Liver (tissue), 3 donors: ENCODE measurements at regions not wholly inside any gene's neighbourhood (a gene's known extent, or its start where the extent isn't known, plus 50 kb on each side); places are given as distances from the start of the nearest gene placed in this dataset.

Experiments used
- CTCF ChIP-seq: fragments of 150-350 bp; IDR thresholded peaks from 2 replicates; pipeline ENCODE4 v1.5.1; 2017; ENCODE audit warnings: improper control_type of control experiment, low read depth, low read length; ENCODE audit not compliant: missing input control
- EGR1 ChIP-seq, 2 donors: IDR thresholded peaks; 2 replicates each; pipeline ENCODE4 v1.6.1; 2016 to 2018; ENCODE audit warnings: antibody characterized with exemption in 2 of 2, low read depth in 2 of 2
- GABPA ChIP-seq, 2 donors: IDR thresholded peaks in 1 of 2; conservative IDR thresholded peaks in 1 of 2; 2 replicates each; pipeline ENCODE4 v1.6.1; 2016; ENCODE audit warnings: antibody characterized with exemption in 2 of 2, mild to moderate bottlenecking in 1 of 2, moderate library complexity in 1 of 2
- HNF4G ChIP-seq: IDR thresholded peaks from 2 replicates; pipeline ENCODE4 v1.6.1; 2016; ENCODE audit warnings: antibody characterized with exemption
- REST ChIP-seq: IDR thresholded peaks from 2 replicates; pipeline ENCODE4 v1.6.1; 2016; ENCODE audit warnings: antibody characterized with exemption, mild to moderate bottlenecking
- SP1 ChIP-seq: IDR thresholded peaks from 2 replicates; pipeline ENCODE4 v1.6.1; 2018; ENCODE audit warnings: antibody characterized with exemption, mild to moderate bottlenecking
- TAF1 ChIP-seq: conservative IDR thresholded peaks from 2 replicates; pipeline ENCODE4 v1.6.1; 2016; ENCODE audit warnings: antibody characterized with exemption, mild to moderate bottlenecking
- YY1 ChIP-seq: IDR thresholded peaks from 2 replicates; pipeline ENCODE4 v1.6.1; 2016; ENCODE audit warnings: antibody characterized with exemption, mild to moderate bottlenecking
- donor health status: healthy.
- donor health status: healthy.

- no peak for TF ChIP-seq SP1
- no peak for TF ChIP-seq CTCF
- no peak for TF ChIP-seq EGR1 (IDR thresholded peaks at IDR 0.05; ENCODE audit: low read depth in 2 of 2)
- TF ChIP-seq REST = no peak
- TF ChIP-seq TAF1 = no peak
- no peak for TF ChIP-seq YY1
- TF ChIP-seq GABPA (IDR thresholded peaks at IDR 0.05 in 1 of 2, conservative IDR thresholded peaks at IDR 0.05 in 1 of 2) = no peak
- TF ChIP-seq HNF4G = no peak
Observed at GRCh38 chr18:27860701-27861107, 316.2 kb downstream of the CDH2 start.
